Forelimb muscle (tissue), 1 donor: ENCODE measurements at regions not wholly inside any gene's neighbourhood (a gene's known extent, or its start where the extent isn't known, plus 50 kb on each side); places are given as distances from the start of the nearest gene placed in this dataset.
A peak's percentile ranks its signal among the peaks of the same experiment; 100 is the strongest.
"Not testable (repeated sequence)": the region's sequence is repeated elsewhere in the genome, so short reads cannot be mapped to it uniquely, and the experiment has no call there.

Experiments
- DNase-seq: peaks from one replicate; pipeline ENCODE4 v3.0.0-alpha.2; 2013; ENCODE audit warnings: low read depth

GRCh38 chr1:83512373-83513193, 486.3 kb downstream of the TTLL7 start:
- no peak for DNase-seq

GRCh38 chr1:83511146-83511726, 487.7 kb downstream of the TTLL7 start:
- no peak for DNase-seq

- DNase-seq: no peak
These were observed 489.6 kb downstream of the TTLL7 start for GRCh38 chr1:83509301-83509781.

DNA sequence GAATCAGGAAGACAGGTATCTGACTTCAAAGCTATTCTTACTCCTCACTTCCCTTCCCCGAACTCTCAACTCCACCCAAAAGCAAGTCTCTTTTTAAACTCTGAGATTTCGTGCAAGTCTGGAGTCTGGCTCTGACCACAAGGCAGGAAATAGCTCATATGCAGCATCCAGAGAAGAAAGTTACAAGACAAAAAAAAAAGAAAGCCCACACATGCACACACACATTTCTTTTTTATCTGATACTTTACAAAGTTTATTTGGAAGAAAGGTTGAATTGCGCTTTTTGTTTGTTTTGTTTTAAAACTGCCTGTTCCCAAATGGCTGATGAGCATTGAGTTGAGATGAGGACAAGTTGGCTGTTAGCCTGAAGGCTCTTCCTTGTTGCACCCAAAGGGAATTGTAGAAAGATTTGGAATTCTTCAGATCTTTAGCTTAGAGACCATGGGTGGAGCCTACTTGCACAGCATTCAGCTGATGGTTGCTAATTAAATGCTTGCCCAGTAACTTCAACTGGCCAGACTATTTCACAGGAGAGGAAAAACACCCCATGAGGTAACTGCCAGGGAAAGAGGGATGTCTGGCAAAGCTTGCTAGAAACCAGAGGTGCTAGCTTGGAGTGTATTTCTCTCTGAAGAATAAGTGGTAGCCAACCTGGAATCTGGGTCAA, 490.3 kb downstream of the TTLL7 start:
- DNase-seq: peak; percentile 56

DNA sequence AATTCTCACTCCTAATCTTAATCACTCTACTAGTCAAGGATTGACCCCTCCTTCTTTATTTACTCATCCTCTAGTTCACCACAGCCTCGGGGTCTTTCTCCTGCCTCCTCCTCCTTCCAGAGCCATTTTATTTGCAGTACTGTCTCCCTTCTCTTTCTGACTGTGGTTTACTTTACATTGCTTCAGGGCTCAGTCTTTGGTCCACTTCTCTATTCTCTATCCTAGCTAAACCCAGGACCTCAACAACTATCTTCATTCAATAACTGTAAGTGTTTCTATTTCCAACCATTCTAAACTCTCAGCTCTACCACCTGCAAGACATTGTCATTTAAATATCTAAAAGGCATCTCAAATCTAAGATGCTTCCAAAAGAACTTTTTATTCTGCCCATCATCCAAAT, 493.8 kb downstream of the TTLL7 start:
- no peak for DNase-seq

GRCh38 chr1:83503153-83503552, 495.8 kb downstream of the TTLL7 start:
- no peak for DNase-seq

GRCh38 chr1:83500987-83501591, 497.8 kb downstream of the TTLL7 start:
- DNase-seq: no peak

DNA sequence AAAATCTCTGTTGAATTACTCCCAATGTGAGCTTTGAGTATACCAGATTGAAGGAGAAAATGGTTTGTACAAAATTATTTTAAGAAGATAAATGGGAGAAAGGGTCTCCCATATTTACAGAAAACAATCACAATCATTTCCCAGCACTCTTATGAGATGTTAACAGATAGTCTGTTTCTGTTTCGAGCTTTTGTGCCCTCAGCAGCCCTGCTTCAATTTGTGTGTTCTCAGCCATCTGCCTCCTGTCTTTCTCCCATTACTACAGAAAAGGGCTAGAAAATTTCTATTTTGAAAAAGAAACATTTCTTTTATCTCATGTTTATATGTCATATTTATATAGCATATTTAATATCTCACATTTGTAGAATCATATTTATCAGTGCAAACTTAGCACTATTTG, 498.4 kb downstream of the TTLL7 start:
- DNase-seq: no peak

DNA sequence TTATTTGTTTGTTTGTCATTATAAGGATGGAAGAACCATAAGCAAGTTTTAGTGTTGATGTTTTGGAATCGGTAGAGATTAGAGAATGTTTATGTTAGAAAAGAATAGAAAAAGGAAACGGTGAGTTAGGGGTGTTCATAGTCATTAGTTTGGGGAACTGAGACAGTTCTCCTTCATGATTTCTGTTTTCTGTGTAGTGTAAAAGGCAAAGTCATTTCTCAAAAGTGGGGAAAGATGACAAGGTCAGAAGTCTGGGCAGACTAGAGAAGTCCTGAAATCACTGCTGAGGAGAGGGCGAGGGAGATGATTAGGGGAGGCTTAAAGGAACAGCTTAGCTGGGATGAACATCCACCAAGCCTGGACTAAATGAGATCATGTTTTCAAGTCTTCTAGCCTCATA, 498.9 kb downstream of the TTLL7 start:
- DNase-seq: no peak

GRCh38 chr1:83497563-83497962, 501.4 kb downstream of the TTLL7 start:
- DNase-seq: no peak

GRCh38 chr1:83495560-83495959, 503.4 kb downstream of the TTLL7 start:
- no peak for DNase-seq

DNA sequence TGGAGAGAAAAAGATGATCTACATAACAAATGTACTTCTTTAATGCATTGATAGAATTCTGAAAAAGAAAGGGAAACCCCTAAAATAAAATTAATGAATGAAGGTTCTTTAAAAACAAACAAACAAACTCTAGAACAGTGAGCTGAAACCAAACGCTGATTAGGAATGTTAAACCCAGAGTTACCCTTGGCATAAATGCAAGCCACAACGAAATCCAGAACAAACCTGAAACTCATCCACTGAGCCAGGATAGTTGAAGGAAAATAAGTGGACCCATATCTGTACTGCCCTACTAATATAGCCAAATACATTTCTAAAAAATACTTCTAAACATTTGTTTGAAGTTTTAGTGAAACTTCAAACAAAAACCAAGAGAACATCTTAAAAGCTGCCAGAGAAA, 505.3 kb downstream of the TTLL7 start:
- no peak for DNase-seq

DNA sequence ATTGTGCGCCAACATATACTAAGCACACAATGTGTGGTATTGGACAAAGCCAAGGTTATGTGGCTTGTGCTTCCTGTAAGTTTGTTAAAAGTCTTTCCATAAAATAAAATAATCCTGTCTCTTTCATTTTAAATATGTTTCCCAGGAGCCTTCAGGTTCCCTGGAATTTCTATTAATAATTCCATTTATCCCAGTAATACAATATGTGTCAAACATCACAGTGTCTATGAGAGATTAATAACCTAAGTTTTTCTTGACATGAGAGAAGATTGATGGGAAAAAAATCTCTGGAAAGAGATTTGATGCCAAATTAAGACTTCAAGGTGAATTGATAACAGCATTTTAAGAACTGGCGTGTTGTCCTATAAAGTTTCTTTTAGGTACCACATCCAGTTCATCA, 507.0 kb downstream of the TTLL7 start:
- DNase-seq: no peak

DNA sequence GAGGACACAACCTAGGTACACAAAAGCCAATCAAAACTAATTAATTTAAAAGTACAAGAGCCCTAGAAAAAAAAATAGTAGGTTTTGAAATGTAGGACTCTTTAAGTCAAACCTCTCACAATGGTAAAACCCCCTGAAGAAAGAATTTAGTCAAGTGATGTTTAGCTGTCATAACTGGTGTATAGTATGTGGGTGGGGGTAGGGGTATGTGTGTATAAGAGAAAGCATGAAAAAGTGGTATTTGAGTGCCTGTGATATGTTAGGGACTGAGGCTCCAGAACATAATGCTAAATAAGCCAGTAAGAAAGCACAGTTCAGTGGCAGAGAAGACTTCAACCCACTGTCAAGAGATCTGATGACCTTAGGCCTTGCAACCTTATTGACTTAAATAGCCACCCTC, 507.9 kb downstream of the TTLL7 start:
- DNase-seq: no peak

DNA sequence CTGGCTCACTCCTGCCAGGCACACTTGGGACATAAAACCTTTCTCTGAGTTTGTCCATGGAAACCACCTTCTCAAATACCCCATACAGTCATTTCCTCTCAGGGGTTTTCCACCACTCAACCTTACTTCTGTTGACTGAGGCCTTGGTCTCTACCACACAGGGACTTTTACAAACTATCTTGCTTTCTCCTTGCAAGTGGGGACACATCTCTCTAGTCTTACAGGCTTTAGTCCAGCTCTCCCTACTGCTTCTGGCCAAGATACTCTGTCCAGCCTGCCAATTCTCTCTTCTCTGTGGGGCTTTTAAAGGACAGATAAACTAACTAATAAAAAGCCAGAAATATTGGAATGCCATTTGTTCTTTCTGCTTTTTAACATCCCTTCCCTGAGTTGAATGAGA, 510.8 kb downstream of the TTLL7 start:
- not testable (repeated sequence) for DNase-seq

DNA sequence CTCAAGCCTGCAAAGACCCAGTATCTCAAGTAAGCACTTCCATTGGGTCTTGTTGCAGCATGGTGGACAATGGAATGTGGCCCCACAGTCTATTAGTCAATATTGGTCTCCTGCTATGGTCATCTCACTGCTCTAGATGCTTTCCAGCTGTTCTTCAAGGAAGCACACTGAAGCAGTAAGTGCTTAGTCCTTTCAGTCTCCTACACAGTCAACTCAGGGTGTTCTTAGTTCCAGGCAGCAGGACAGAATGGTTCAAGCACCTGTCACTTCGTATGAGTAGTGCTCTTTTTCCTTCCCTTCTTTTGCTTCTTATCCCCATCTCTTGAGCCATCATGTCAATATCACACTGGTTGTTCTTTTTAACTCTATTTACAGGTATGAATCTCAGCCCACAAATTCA, 511.5 kb downstream of the TTLL7 start:
- DNase-seq: not testable (repeated sequence)

GRCh38 chr1:83485314-83486019, 513.5 kb downstream of the TTLL7 start:
- DNase-seq: not testable (repeated sequence)

GRCh38 chr1:83481284-83481683, 517.6 kb downstream of the TTLL7 start:
- DNase-seq: not testable (repeated sequence)

GRCh38 chr1:83479591-83480239, 519.2 kb downstream of the TTLL7 start:
- not testable (repeated sequence) for DNase-seq

- DNase-seq: not testable (repeated sequence)
These were observed 520.8 kb downstream of the TTLL7 start for GRCh38 chr1:83478127-83478526.

- not testable (repeated sequence) for DNase-seq
These were observed 522.4 kb downstream of the TTLL7 start for GRCh38 chr1:83476518-83476917.
